T-cell (primary cell): ENCODE measurements at regions not wholly inside any gene's neighbourhood (a gene's known extent, or its start where the extent isn't known, plus 50 kb on each side); places are given as distances from the start of the nearest gene placed in this dataset.

Experiments used
- ATAC-seq, 4 experiments: fragments of 200-7000 bp in 3 of 4; fragments of 150-1000 bp in 1 of 4; cut with Tn5 transposase; replicated peaks in 1 of 4; 1 replicate in 3 of 4; 2 replicates in 1 of 4; pipeline ENCODE4 v1.10.0; 2021; ENCODE audit warnings: moderate library complexity in 3 of 4, mild to moderate bottlenecking in 2 of 4, moderate number of reproducible peaks in 1 of 4
- CTCF ChIA-PET, 2 donors: fragments of 300-600 bp; sonication (Branson Sonifier 250); formaldehyde crosslinking; loops; one replicate each; lab custom pipeline; 2022; ENCODE audit warnings: antibody characterized with exemption in 2 of 2; lab: Charles Lee
- POLR2A ChIA-PET, 2 donors: fragments of 300-600 bp; sonication (Branson Sonifier 250); formaldehyde crosslinking; loops; one replicate each; lab custom pipeline; 2022; ENCODE audit warnings: antibody characterized with exemption in 2 of 2; lab: Charles Lee
- DNase-seq, 35 experiments: peaks; one replicate each; pipeline versions ENCODE4 v3.0.0 to v3.0.0-alpha.2; 2013 to 2023
- H3K27ac ChIP-seq: one replicate; pipeline ENCODE4 v1.5.1; 2013; ENCODE audit warnings: low read length
- H3K27me3 ChIP-seq, 2 experiments: replicated peaks in 1 of 2; 1 replicate in 1 of 2; 2 replicates in 1 of 2; pipeline versions ENCODE4 v1.6.1 to v1.7.0; 2013; ENCODE audit warnings: low read length in 1 of 2, mixed read lengths in 1 of 2; ENCODE audit not compliant: control insufficient read depth in 2 of 2, insufficient read depth in 2 of 2; ENCODE audit errors: extremely low read depth in 1 of 2
- H3K36me3 ChIP-seq, 2 donors: 1 replicate in 1 of 2; 2 replicates in 1 of 2; pipeline versions ENCODE4 v1.6.1 to v1.7.0; 2013; ENCODE audit warnings: low read length in 1 of 2; ENCODE audit not compliant: control insufficient read depth in 2 of 2, insufficient read depth in 1 of 2; ENCODE audit errors: extremely low read depth in 1 of 2
- H3K4me1 ChIP-seq, 2 experiments: 1 replicate in 1 of 2; 2 replicates in 1 of 2; pipeline versions ENCODE4 v1.6.1 to v1.7.0; 2013; ENCODE audit warnings: low read length in 2 of 2, mixed read lengths in 1 of 2; ENCODE audit not compliant: insufficient read depth in 2 of 2, control insufficient read depth in 1 of 2; ENCODE audit errors: extremely low read depth in 1 of 2
- H3K4me3 ChIP-seq, 2 donors: 1 replicate in 1 of 2; 2 replicates in 1 of 2; pipeline versions ENCODE4 v1.5.1 to v1.7.0; 2013; ENCODE audit warnings: mild to moderate bottlenecking in 2 of 2, low read length in 1 of 2, moderate library complexity in 1 of 2; ENCODE audit not compliant: control insufficient read depth in 1 of 2; ENCODE audit errors: extremely low read depth in 1 of 2
- H3K9me3 ChIP-seq: 2 replicates; pipeline ENCODE4 v1.7.0; 2013
- H3K27ac Mint-ChIP-seq, 2 donors: one replicate each; pipeline ENCODE4 v1.8.0; 2020 to 2021; ENCODE audit warnings: mild to moderate bottlenecking in 2 of 2, mixed read lengths in 2 of 2
- H3K27me3 Mint-ChIP-seq, 2 donors: one replicate each; pipeline ENCODE4 v1.8.0; 2021 to 2022; ENCODE audit warnings: mixed read lengths in 2 of 2
- H3K36me3 Mint-ChIP-seq: one replicate; pipeline ENCODE4 v1.8.0; 2021; ENCODE audit warnings: mixed read lengths
- H3K4me1 Mint-ChIP-seq, 3 donors: one replicate each; pipeline ENCODE4 v1.8.0; 2020 to 2022; ENCODE audit warnings: mixed read lengths in 3 of 3, mild to moderate bottlenecking in 1 of 3
- H3K4me3 Mint-ChIP-seq, 3 donors: one replicate each; pipeline ENCODE4 v1.8.0; 2020 to 2022; ENCODE audit warnings: mild to moderate bottlenecking in 3 of 3, mixed read lengths in 3 of 3, moderate library complexity in 3 of 3
- H3K9me3 Mint-ChIP-seq, 3 donors: one replicate each; pipeline ENCODE4 v1.8.0; 2020 to 2022; ENCODE audit warnings: mixed read lengths in 3 of 3
- WGBS: methylation state at CpG from one replicate; pipeline ENCODE4 v1.1.5; 2013; ENCODE audit warnings: missing lambda C conversion rate; ENCODE audit not compliant: insufficient coverage; 5-methylcytosine and 5-hydroxymethylcytosine counted together

DNA sequence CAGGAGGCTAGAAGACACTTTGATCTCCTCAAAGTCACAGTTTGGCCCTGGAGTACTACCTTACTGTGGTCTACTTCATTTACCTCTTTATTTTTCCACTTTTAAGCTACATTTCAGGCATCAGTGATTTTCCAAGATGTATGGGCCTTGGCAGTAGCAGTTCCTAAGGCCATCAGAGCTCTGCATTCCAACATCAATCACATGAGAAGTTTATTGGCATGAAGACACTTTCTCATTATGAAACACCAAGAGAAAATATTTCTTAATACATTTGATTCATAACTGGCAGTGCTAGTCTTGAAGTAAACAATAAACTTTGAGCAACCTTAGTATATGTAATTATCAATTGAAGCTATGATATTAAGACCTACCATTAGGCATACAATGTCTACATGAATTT lies 178.1 kb downstream of the IL15 start:
- H3K4me1 Mint-ChIP-seq: no peaks in the 10 kb centered on the region
- CTCF ChIA-PET: no interaction called here

DNA sequence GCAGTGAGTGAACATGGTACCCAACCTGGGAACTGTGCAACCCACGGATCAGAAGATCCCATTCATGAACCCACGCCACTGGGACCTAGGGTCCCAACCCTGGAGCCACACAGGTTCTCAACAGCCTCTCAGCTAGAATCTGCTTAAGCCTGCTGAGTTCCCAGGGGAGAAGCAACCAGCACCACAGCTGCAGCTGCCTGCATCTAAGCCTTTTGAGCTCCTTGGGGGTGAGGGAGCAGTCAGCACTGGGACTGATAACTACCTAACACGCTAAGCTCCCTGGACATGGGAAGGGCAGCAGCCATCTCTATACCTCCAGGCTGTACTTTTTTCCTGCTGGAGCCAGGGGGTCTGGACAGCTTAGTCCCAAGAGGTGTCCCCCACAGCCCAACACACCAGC lies 179.3 kb downstream of the IL15 start:
- Mint-ChIP-seq H3K27ac (no peak overlapping the region), H3K9me3 (peaks cover 0 to 2% (median 0%) of the 10 kb centered on the region in 3 donors), H3K36me3 (no peaks in the 10 kb centered on the region), H3K27me3 (peaks cover 15 to 17% of the 10 kb centered on the region in 2 donors), H3K4me3 (no peak overlapping the region), H3K4me1 (no peaks in the 10 kb centered on the region)
- H3K4me1 ChIP-seq: no peaks in the 10 kb centered on the region
- no peak overlapping the region for H3K27ac ChIP-seq
- H3K9me3 ChIP-seq: no peaks in the 10 kb centered on the region
- 74% methylated on average over 3 of the region's 3 CpGs for WGBS
- peaks cover 0 to 8% of the 10 kb centered on the region in 2 experiments for H3K27me3 ChIP-seq
- no peak for DNase-seq
- ChIA-PET CTCF (no interaction called here), POLR2A (no interaction called here)
- H3K36me3 ChIP-seq: no peaks in the 10 kb centered on the region
- H3K4me3 ChIP-seq: no peak overlapping the region
- no peak for ATAC-seq

More for the DNA sequence above, 178.1 kb downstream of the IL15 start:
- Mint-ChIP-seq H3K4me3 (no peak overlapping the region), H3K36me3 (no peaks in the 10 kb centered on the region), H3K27ac (no peak overlapping the region), H3K9me3 (peaks cover 0 to 2% (median 0%) of the 10 kb centered on the region in 3 donors), H3K27me3 (peaks cover 14 to 15% of the 10 kb centered on the region in 2 donors)
- no peak for DNase-seq
- POLR2A ChIA-PET: no interaction called here
- H3K36me3 ChIP-seq: no peaks in the 10 kb centered on the region
- H3K4me1 ChIP-seq: no peaks in the 10 kb centered on the region
- no peaks in the 10 kb centered on the region for H3K9me3 ChIP-seq
- no peak for ATAC-seq
- peaks cover 0 to 8% of the 10 kb centered on the region in 2 experiments for H3K27me3 ChIP-seq
- no peak overlapping the region for H3K4me3 ChIP-seq
- no peak overlapping the region for H3K27ac ChIP-seq

DNA sequence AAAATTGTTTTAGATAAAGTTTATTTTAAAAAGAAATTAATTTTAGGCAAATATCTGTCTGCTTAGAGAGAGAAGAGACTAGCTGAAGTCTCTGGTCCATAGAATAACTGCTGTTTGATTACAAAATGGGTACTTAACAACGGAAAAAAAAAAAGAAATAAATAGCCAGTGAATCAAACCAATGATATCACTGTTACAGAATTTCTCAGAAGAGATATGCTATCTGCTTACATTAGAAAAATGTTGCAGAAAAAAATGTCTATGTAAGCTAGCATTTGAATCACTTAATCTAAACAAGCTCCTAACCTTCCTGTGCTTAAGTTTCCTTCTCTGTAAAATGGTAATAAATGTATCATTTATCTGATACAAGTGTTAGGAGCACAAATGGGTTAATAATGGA lies 189.9 kb downstream of the IL15 start:
- H3K27me3 ChIP-seq: no peaks in the 10 kb centered on the region
- CTCF ChIA-PET: no interaction called here
- H3K27ac ChIP-seq: no peak overlapping the region
- no peaks in the 10 kb centered on the region for H3K9me3 ChIP-seq
- H3K4me1 Mint-ChIP-seq: no peaks in the 10 kb centered on the region
- H3K9me3 Mint-ChIP-seq: no peaks in the 10 kb centered on the region
- no peak for DNase-seq
- no peak overlapping the region for H3K4me3 Mint-ChIP-seq
- H3K36me3 Mint-ChIP-seq: no peaks in the 10 kb centered on the region
- H3K27me3 Mint-ChIP-seq: peaks cover 0 to 2% of the 10 kb centered on the region in 2 donors
- POLR2A ChIA-PET: no interaction called here
- no peak for ATAC-seq
- H3K4me3 ChIP-seq: no peak overlapping the region
- H3K4me1 ChIP-seq: no peaks in the 10 kb centered on the region
- WGBS: no CpG with 5 or more reads among the region's 1 CpG
- H3K27ac Mint-ChIP-seq: no peak overlapping the region
- H3K36me3 ChIP-seq: no peaks in the 10 kb centered on the region

DNA sequence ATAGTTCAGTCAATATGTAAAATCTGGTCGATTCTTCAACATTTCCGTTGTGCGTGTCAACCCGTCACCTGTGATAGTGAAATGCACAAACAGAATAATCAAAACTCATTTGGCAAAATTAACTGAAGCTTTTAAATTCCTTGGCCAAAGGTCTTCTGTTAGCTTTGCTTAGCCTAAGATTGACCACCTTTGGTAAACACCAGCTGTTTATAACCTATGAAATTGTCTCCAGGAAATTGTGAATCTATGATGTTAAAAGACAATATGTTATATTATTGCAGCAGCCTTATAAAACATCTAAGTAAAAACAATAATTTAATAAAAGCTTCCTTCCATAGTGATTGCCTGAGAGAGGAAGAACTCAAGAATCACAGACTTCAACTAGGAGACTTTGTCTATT lies 196.8 kb downstream of the IL15 start:
- Mint-ChIP-seq H3K9me3 (no peaks in the 10 kb centered on the region), H3K27ac (no peak overlapping the region), H3K27me3 (peaks cover 0 to 4% of the 10 kb centered on the region in 2 donors), H3K36me3 (no peaks in the 10 kb centered on the region), H3K4me3 (no peak overlapping the region), H3K4me1 (no peaks in the 10 kb centered on the region)
- no peaks in the 10 kb centered on the region for H3K9me3 ChIP-seq
- no peaks in the 10 kb centered on the region for H3K27me3 ChIP-seq
- H3K4me1 ChIP-seq: no peaks in the 10 kb centered on the region
- H3K4me3 ChIP-seq: no peak overlapping the region
- H3K36me3 ChIP-seq: no peaks in the 10 kb centered on the region
- ChIA-PET POLR2A (no interaction called here), CTCF (no interaction called here)
- ATAC-seq: no peak
- no peak overlapping the region for H3K27ac ChIP-seq
- whole genome bisulfite sequencing: 100% methylated on average over 3 of the region's 4 CpGs
- no peak for DNase-seq

DNA sequence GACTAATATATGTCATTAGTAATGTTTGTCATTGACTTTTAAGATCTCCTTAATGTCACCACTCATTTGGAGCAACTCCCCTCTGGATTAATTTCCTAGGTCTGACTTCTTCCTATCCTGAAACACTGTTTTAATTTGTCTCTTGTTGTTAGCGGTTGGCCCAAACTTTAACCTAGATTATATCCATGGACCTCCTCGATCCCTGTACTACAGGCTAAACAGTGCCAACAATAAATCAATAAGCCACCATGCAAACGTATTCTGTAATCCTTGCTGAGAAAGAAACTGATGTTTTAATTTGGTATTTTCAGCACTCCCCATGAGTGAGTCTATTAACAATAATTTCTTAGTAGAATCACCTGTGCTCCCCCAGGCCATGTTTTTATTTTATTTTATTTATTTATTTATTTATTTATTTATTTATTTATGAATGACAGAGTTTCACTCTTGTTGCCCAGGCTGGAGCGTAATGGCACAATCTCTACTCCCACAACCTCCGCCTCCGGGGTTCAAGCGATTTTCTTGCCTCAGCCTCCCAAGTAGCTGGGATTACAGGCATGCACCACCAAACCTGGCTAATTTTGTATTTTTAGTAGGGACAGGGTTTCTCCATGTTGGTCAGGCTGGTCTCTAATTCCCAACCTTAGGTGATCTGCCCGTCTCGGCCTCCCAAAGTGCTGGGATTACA lies 204.1 kb downstream of the IL15 start:
- no peak overlapping the region for H3K27ac ChIP-seq
- ChIA-PET CTCF (no interaction called here), POLR2A (no interaction called here)
- no peaks in the 10 kb centered on the region for H3K4me1 ChIP-seq
- H3K4me1 Mint-ChIP-seq: no peaks in the 10 kb centered on the region
- no peaks in the 10 kb centered on the region for H3K36me3 Mint-ChIP-seq
- ATAC-seq (no peak), DNase-seq (no peak)
- H3K4me3 Mint-ChIP-seq: no peak overlapping the region
- no peaks in the 10 kb centered on the region for H3K36me3 ChIP-seq
- no peaks in the 10 kb centered on the region for H3K9me3 Mint-ChIP-seq
- WGBS: no CpG with 5 or more reads among the region's 9 CpGs
- no peak overlapping the region for H3K27ac Mint-ChIP-seq
- no peaks in the 10 kb centered on the region for H3K9me3 ChIP-seq
- peaks cover 4 to 5% of the 10 kb centered on the region in 2 donors for H3K27me3 Mint-ChIP-seq
- H3K27me3 ChIP-seq: no peaks in the 10 kb centered on the region
- H3K4me3 ChIP-seq: no peak overlapping the region

DNA sequence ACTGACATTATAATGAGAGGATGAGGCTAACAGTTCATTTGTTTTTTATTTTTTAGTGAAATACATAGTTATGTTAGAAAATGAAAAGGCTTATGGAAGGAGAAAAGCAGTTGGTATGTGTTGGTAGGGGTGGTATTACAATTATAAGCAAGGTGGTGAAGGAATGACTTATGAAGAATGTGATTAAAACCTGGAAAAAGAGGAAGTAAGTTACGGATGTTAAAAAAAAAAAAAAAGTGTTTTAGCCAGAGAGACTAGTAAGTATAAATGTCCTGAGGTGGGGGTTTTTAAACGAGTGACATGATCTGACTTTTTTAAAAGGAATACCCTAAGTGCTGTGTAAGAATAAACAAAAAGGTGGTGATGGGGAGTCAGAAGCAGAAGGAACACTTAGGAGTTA lies 206.8 kb downstream of the IL15 start:
- H3K36me3 ChIP-seq: no peaks in the 10 kb centered on the region
- ATAC-seq (no peak), DNase-seq (no peak)
- ChIA-PET CTCF (no interaction called here), POLR2A (no interaction called here)
- no peak overlapping the region for H3K27ac Mint-ChIP-seq
- H3K27me3 ChIP-seq: no peaks in the 10 kb centered on the region
- H3K27ac ChIP-seq: no peak overlapping the region
- H3K9me3 Mint-ChIP-seq: no peaks in the 10 kb centered on the region
- H3K9me3 ChIP-seq: no peaks in the 10 kb centered on the region
- WGBS: 14% methylated on average over 2 of the region's 2 CpGs
- H3K4me1 ChIP-seq: no peaks in the 10 kb centered on the region
- no peak overlapping the region for H3K4me3 Mint-ChIP-seq
- no peaks in the 10 kb centered on the region for H3K36me3 Mint-ChIP-seq
- H3K4me3 ChIP-seq: no peak overlapping the region
- no peaks in the 10 kb centered on the region for H3K4me1 Mint-ChIP-seq
- peaks cover 4 to 5% of the 10 kb centered on the region in 2 donors for H3K27me3 Mint-ChIP-seq

DNA sequence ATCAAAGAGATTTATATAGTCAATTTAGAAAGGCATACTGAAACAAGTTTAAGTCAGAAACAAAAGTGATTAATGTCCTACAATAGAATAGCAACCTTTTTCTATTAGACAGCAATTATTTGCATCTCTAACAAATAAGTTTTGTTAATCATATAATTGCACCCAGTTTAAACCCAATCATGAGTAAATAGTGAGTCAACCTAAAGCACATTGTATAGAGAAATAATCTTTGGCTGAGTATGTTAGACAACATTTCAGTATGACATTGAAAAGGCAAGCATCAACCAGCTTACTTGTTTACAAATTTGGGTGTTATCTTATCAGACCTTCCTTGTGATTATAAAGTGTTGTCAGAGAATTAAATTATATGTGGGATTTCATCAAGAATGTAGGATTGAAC lies 209.5 kb downstream of the IL15 start:
- POLR2A ChIA-PET: no interaction called here
- CTCF ChIA-PET: interaction anchor here in 1 of 2 donors (0.5 kb wide), 1 partner anchor 19 kb away, joined by 3 read pairs; no protein-coding TSS in a partner anchor
- no peak overlapping the region for H3K27ac Mint-ChIP-seq
- no peaks in the 10 kb centered on the region for H3K4me1 Mint-ChIP-seq
- no peak for DNase-seq
- Histone ChIP-seq H3K36me3 (no peaks in the 10 kb centered on the region), H3K27ac (no peak overlapping the region), H3K9me3 (no peaks in the 10 kb centered on the region), H3K27me3 (peaks cover 0 to under 1% of the 10 kb centered on the region in 2 experiments), H3K4me3 (no peak overlapping the region), H3K4me1 (no peaks in the 10 kb centered on the region)
- peaks cover 5 to 10% of the 10 kb centered on the region in 2 donors for H3K27me3 Mint-ChIP-seq
- ATAC-seq: no peak
- H3K9me3 Mint-ChIP-seq: no peaks in the 10 kb centered on the region
- no peaks in the 10 kb centered on the region for H3K36me3 Mint-ChIP-seq
- H3K4me3 Mint-ChIP-seq: no peak overlapping the region
